ENCODE measurements at regions not wholly inside any gene's neighbourhood (a gene's known extent, or its start where the extent isn't known, plus 50 kb on each side); places are given as distances from the start of the nearest gene placed in this dataset.

DNA sequence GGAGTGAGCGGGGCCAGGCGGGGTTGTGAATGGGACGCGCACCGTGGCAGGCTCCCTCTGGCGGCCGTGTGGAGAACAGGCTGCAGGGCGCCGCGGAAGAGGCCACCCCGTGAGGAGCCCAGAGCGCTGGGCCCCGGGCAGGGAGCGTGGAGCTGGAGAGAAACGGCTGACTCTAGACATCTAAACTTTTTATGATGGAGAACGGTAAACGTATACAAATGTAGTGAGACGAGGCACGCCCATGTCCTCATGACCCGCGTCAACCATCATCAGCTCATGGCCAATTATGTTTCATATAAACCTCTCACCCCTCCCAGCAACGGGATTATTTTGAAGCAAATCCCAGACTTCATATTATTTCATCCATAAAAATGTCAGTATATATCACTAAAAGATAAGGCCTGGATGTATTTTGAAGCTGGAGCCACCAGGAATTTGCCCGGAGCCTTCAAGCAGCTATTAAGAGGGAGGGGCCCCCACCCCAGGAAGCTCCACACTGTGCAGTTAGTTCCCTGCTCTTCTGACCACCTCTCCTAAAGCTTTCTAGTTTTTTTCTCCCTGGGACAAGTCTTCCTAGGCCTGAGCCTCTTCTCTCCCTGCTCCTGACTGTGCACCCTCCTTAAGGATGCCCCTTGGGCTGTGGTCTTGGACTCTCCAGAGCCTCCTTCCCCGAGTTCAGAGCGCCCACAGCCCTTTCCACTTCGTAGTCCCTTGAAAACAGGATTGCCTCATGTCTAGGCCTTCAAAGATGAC is 149.5 kb downstream of the SMAD6 start:
- Histone ChIP-seq H3K36me3 (ENCODE audit: control insufficient read depth in 2 of 2, extremely low read depth in 1 of 2, insufficient read depth in 2 of 2, low read length in 2 of 2) (no peaks in the 10 kb centered on the region), H3K4me3 (ENCODE audit: control insufficient read depth in 2 of 3, extremely low read depth in 1 of 3, insufficient read depth in 2 of 3, low read depth in 1 of 3, low read length in 3 of 3) (no peak overlapping the region), H3K27ac (ENCODE audit: control insufficient read depth, insufficient read depth, low read length) (no peak overlapping the region), H3K9ac (ENCODE audit: control insufficient read depth, extremely low read depth, insufficient read depth, low read length) (no peak overlapping the region), H3K9me1 (ENCODE audit: control insufficient read depth, extremely low read depth, insufficient read depth, low read length) (no peaks in the 10 kb centered on the region), H3K9me3 (ENCODE audit: control insufficient read depth, low read depth, low read length) (no peaks in the 10 kb centered on the region), H3K4me2 (ENCODE audit: control insufficient read depth, extremely low read depth, insufficient read depth, low read depth, low read length) (peak overlapping the region; percentile 42), H3K27me3 (ENCODE audit: control insufficient read depth, extremely low read depth, insufficient read depth, low read length) (no peaks in the 10 kb centered on the region), H3K79me2 (ENCODE audit: control insufficient read depth, insufficient read depth, low read length) (no peaks in the 10 kb centered on the region), H4K20me1 (ENCODE audit: control insufficient read depth, extremely low read depth, insufficient read depth, low read length) (no peaks in the 10 kb centered on the region), H2AFZ (ENCODE audit: control insufficient read depth, low read length) (no peak overlapping the region), H3K4me1 (ENCODE audit: control insufficient read depth, extremely low read depth, insufficient read depth, low read length) (peaks cover 3% of the 10 kb centered on the region)
- no peak for TF ChIP-seq EZH2 (IDR thresholded peaks at IDR 0.05; ENCODE audit: low read length)
- TF ChIP-seq, protein P1, sequence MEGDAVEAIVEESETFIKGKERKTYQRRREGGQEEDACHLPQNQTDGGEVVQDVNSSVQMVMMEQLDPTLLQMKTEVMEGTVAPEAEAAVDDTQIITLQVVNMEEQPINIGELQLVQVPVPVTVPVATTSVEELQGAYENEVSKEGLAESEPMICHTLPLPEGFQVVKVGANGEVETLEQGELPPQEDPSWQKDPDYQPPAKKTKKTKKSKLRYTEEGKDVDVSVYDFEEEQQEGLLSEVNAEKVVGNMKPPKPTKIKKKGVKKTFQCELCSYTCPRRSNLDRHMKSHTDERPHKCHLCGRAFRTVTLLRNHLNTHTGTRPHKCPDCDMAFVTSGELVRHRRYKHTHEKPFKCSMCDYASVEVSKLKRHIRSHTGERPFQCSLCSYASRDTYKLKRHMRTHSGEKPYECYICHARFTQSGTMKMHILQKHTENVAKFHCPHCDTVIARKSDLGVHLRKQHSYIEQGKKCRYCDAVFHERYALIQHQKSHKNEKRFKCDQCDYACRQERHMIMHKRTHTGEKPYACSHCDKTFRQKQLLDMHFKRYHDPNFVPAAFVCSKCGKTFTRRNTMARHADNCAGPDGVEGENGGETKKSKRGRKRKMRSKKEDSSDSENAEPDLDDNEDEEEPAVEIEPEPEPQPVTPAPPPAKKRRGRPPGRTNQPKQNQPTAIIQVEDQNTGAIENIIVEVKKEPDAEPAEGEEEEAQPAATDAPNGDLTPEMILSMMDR (optimal IDR thresholded peaks at IDR 0.05 in 1 of 3, IDR thresholded peaks at IDR 0.05 in 1 of 3, conservative IDR thresholded peaks at IDR 0.05 in 1 of 3; ENCODE audit: extremely low read depth in 1 of 3, insufficient read depth in 2 of 3, low read length in 3 of 3): peak; percentile 80 to 97 (median 95)
- dilution Hi-C loops (cut with MboI; ENCODE audit: extremely low pct_ligation_motif_present, low sequenced_read_pairs): no loop called here
- FAIRE-seq: no peak
- no peak for DNase-seq (ENCODE audit: low read depth, low spot score)

DNA sequence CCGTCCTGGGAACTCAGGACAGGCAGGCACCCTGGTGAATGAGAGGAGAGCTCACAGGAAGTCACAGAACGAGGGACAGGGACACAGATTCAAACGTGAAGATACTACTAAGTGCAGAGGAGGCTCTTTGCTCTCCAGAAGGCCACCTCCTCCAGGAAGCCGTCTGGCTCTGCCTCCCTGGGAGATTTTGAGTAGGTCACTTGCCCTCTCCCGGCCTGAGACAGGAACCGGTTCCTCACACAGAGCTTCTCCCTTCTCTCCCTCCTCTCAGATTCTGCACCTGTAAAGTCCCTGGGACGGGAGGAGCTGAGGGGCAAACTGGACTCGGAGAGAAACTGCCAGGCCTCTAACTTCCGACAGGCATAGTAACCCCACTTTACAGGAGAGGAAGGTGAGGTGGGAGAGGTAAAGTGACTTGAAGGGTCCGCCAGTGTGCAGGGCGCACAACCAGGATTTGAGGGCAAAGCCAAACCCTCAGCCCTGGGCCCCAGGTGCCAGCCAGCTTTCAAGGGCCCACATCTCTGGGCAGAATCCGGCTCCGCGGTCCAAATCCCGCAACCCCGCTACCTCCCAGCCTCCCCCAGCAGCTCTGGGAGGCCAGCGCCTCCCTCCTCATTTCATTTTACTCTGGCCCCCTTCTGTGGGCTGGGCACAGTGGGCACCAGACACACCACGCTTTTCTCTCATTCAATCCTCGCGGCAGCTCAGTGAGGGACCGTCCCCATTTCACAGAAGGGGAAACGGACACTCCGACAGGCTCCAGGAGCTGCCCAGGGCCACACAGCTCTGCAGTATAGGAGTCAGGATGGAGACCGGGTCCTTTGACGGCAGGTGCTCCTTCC is 150.2 kb downstream of the SMAD6 start:
- no peaks in the 10 kb centered on the region for H3K36me3 ChIP-seq (ENCODE audit: control insufficient read depth in 2 of 2, extremely low read depth in 1 of 2, insufficient read depth in 2 of 2, low read length in 2 of 2)
- peaks cover 3% of the 10 kb centered on the region for H3K4me1 ChIP-seq (ENCODE audit: control insufficient read depth, extremely low read depth, insufficient read depth, low read length)
- no peak overlapping the region for H3K27ac ChIP-seq (ENCODE audit: control insufficient read depth, insufficient read depth, low read length)
- no peak overlapping the region for H2AFZ ChIP-seq (ENCODE audit: control insufficient read depth, low read length)
- dilution Hi-C loops (cut with MboI; ENCODE audit: extremely low pct_ligation_motif_present, low sequenced_read_pairs): no loop called here
- no peak overlapping the region for H3K4me2 ChIP-seq (ENCODE audit: control insufficient read depth, extremely low read depth, insufficient read depth, low read depth, low read length)
- no peak for TF ChIP-seq EZH2 (IDR thresholded peaks at IDR 0.05; ENCODE audit: low read length)
- TF ChIP-seq, protein P1 (optimal IDR thresholded peaks at IDR 0.05 in 1 of 3, IDR thresholded peaks at IDR 0.05 in 1 of 3, conservative IDR thresholded peaks at IDR 0.05 in 1 of 3; ENCODE audit: extremely low read depth in 1 of 3, insufficient read depth in 2 of 3, low read length in 3 of 3): no peak
- H3K79me2 ChIP-seq (ENCODE audit: control insufficient read depth, insufficient read depth, low read length): no peaks in the 10 kb centered on the region
- no peaks in the 10 kb centered on the region for H3K9me1 ChIP-seq (ENCODE audit: control insufficient read depth, extremely low read depth, insufficient read depth, low read length)
- DNase-seq (ENCODE audit: low read depth, low spot score): no peak
- H3K4me3 ChIP-seq (ENCODE audit: control insufficient read depth in 2 of 3, extremely low read depth in 1 of 3, insufficient read depth in 2 of 3, low read depth in 1 of 3, low read length in 3 of 3): no peak overlapping the region
- no peak overlapping the region for H3K9ac ChIP-seq (ENCODE audit: control insufficient read depth, extremely low read depth, insufficient read depth, low read length)
- H3K27me3 ChIP-seq (ENCODE audit: control insufficient read depth, extremely low read depth, insufficient read depth, low read length): no peaks in the 10 kb centered on the region
- no peak for FAIRE-seq
- no peaks in the 10 kb centered on the region for H4K20me1 ChIP-seq (ENCODE audit: control insufficient read depth, extremely low read depth, insufficient read depth, low read length)
- H3K9me3 ChIP-seq (ENCODE audit: control insufficient read depth, low read depth, low read length): no peaks in the 10 kb centered on the region
